Hematopoietic multipotent progenitor cell treated with erythropoietin and hydrocortisone succinate and interleukin-3 and kit ligand, for 6 days (in vitro differentiated cells): ENCODE measurements at regions not wholly inside any gene's neighbourhood (a gene's known extent, or its start where the extent isn't known, plus 50 kb on each side); places are given as distances from the start of the nearest gene placed in this dataset.
A peak's percentile ranks its signal among the peaks of the same experiment; 100 is the strongest.
"Not testable (repeated sequence)": the region's sequence is repeated elsewhere in the genome, so short reads cannot be mapped to it uniquely, and the experiment has no call there.

ENCODE experiments used
- DNase-seq: peaks from one replicate; pipeline ENCODE4 v3.0.0-alpha.2; 2015

DNA sequence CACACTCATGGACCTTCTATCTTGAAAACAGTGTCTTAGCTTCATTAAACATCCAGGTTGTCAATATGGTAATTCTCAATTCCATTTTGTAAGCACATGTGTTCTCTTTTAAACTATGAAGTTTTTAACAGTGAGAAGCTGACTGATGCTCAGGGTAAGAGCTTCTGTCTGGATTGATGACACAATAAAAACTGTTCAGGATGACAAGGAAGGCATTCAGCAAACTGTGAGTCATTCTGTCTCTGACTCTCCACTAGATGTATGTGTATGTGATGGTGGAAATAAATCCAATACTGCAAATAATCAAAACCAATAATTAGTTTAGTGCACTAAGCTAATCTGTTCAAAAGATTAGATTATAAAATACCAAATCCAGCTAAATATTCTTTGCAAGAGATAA lies 115.3 kb upstream of the ARX start:
- no peak for DNase-seq

DNA sequence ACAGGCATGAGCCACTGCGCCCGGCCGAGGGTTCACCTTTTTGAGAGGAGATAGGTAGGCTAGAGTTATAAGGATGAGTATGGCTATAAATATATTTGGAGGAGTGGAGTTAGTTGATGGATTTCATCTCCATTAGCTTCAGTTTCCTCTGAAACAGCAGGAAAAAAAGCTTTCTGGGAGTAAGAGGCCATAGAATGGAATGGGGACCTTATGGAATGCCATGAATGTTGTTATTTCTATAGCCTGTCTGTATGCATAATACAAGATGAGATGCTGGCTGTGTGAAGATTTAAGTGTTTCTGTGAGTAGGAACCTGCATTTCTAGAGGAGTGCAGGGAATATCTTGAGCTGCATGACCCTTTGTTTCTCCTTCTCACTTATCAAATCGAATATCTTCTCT lies 114.9 kb upstream of the ARX start:
- DNase-seq, result no peak

DNA sequence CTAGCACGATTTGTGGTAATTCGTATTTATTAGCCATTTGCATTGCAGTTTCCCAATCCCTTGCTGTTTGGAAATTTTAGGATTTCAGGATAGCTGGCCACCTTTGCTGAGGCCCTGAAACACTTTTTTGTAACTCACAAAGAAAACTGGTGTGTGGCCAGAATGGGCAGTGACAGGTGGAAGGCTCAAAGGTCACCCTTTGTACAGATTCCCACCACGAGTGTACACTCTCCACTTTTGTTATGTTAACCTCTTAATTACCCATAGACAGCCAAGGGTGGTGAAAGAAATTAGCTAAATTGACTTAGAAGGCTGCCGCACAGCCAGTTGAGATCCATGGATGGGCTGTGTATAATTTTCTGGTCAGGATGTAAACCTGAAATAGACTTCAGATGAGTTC lies 109.7 kb upstream of the ARX start:
- DNase-seq, result no peak

DNA sequence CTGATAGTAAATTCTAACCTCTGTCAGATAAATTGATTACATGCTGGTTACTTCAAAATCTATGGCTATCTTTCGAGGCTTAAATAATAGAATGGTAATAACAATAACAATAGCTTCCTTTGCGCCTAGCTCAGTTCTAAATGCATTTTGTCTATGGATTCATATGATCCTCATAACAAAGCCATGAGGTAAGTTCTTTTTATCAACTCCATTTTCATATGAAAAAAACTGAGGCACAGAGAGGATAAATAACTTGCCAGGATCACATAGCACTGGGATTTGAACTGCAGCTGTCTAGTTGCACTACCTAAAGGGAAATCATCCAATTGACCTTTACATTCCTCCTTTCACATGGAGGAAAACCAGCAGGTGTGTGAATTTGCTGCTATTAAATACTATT lies 108.6 kb upstream of the ARX start:
- no peak for DNase-seq

DNA sequence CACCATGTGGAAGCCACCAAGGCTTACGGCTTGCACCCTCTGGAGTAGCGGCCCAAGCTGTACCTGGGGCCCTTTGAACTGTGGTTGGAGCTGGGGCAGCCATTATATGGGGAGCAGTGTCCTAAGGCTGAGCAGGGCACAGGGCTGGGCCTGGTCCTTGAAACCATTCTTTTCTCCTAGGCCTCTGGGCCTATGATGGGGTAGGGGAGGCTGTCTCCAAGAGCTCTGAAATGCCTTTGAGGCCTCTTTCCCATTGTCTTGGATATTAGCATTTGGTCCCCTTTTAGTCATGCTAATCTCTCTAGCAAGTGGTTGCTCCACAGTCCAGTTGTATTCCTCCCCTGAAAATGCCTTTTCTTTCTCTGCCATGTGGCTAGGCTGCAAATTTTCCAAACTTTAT lies 96.4 kb upstream of the ARX start:
- no peak for DNase-seq

DNA sequence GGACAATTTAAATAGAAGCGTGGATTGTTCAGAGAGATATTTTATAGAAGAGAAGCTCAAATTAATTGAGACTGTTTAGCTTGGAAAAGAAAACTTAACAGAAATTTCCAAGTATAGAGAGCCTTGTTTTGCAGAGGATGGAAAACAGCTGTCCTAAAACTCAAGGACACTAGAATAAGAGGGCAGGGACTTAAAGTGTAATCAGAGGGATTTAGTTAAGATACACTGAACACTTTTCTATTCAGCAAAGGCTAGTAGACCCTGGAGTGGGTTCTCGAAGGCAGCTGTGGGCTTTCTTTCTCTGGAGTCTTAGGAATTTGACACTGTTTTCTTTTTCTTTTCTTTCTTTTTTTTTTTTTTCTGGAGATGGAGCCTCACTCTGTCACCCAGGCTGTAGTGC lies 92.7 kb upstream of the ARX start:
- DNase-seq, result no peak

DNA sequence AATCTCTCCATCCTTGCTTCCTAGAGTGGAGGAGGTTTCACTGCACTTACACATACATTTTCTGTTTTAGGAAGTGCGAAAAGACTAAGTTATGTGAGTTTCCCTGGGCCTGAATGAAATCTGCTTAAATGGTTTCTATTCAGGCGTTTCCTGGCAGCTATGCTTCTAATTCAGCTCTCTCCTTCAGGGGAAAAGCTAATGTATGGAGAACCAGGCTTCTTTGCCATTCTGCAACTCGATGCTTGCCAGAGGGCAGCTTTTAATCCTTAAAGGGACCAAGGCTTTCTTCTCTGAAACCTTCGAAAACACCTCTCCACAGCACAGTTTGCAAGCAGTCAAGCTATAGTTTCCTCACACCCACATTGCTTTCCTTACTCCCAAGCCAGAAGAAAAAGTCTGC lies 89.5 kb upstream of the ARX start:
- no peak for DNase-seq

DNA sequence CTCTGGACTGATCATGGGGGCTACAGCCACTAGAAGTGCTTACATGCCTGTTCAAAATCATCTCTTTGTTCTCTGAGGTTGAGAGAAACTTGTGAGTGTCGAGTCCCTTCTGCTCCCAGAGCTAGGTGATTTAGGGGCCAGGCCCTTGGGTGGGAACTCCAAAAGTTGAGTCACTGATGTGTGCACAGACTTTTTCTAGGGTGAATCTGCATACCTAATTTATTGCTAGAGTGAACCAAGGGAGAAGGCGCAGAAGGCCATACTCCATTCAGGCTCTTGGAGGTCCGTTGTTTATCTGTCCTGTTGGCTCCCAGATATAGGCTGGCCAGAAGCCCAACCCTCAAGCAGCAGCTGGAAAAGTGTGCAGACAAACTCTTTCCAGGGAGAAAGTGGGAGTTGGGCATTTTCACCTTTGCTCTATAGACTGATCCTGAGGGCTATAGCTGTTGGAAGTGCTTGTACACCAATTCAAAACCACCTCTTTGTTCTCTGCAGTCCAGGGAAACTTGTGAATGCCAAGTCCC lies 80.8 kb upstream of the ARX start:
- DNase-seq, result no peak

DNA sequence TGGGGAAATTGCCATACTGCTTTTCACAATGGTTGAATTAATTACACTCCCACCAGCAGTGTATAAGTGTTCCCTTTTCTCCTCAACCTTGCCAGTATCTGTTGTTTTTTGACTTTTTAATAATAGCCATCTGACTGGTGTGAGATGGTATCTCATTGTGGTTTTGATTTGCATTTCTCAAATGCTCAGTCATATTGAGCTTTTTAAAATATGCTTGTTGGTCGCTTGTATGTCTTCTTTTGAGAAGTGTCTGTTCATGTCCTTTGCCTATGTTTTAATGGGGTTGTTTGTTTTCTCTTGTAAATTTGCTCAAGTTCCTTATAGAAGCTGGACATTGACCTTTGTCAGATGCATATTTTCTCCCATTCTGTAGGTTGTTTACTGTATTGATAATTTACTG lies 75.4 kb upstream of the ARX start:
- DNase-seq, result not testable (repeated sequence)

DNA sequence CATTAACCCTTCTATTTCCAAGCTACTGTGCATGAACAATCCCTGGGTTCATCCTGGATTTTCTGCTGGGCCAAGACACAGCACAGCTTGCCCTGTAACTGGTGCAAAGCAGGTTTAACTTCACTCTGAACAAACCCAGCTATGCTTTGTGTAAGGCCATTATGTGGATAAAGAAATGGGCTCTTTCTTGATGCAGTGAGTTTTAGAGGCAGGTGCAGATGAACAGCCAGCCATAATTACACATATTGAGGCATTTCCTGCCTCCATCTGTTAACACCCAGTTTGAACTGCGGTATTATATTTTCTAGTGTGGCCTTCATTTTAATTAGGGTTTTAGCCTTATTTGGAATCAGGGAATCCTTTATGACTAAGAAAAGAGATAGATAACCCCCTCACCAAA lies 68.7 kb upstream of the ARX start:
- no peak for DNase-seq

DNA sequence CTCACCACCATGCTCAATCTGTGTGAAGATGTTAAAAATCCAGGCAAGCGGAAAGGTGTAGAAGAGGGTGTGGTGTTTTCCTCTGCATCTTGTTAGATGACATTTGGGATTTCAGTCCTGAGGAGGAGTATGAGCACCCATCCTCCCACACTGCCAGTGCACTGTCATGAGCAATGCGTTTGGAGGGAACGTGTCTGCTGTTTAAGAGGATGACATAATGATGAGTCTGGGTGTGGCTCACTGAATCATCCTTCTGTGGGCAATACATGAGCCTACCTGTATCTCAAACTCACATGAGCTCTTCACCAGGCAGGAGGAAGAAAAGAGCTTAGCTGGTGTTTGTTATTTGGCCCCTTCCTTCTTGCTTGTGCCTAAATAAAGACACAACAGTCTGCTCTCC lies 67.9 kb upstream of the ARX start:
- no peak for DNase-seq

DNA sequence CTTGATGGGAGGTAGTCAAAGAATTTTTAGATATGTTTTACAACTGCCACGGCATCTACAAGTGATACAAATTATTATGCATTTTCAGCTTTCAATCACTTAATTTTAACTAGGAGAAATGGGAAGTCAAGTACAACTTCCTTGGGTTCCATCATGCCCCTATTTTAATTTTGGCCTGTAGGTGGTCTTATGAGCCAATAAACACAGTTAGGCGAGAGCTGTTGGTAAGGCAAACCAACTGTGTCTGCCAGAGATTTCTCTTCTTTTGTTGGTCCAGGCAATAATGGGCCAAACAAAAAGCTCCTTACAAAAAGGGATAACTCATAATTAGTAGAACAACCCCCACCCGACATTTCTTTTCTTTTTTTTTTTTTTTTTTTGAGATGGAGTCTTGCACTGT lies 63.3 kb upstream of the ARX start:
- no peak for DNase-seq

DNA sequence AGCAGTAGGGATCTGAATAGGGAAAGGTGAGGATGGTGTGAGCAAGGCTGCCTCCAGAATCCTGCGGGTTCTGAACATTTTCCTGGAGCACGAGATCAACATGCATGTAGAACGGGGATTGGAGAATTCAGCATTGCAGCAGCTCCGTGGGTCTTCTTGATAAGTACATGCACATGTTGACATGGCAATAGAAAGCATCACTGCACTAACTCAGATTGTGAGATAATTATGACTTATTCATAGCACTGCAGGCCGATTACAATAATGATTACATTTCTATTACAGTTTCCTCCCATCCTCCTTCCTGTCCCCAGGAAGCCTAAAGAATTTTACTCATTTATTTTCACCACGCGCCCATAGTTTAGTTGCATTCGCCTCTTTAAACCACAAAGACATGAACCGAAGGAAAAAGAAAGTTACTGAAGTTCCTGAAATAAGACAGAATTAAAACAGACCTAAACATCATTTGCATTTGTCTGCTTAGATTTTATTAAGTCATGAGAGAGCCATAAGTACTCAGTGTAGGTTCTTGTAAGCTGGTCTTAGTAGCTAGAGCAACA lies 61.3 kb upstream of the ARX start:
- DNase-seq, result no peak

DNA sequence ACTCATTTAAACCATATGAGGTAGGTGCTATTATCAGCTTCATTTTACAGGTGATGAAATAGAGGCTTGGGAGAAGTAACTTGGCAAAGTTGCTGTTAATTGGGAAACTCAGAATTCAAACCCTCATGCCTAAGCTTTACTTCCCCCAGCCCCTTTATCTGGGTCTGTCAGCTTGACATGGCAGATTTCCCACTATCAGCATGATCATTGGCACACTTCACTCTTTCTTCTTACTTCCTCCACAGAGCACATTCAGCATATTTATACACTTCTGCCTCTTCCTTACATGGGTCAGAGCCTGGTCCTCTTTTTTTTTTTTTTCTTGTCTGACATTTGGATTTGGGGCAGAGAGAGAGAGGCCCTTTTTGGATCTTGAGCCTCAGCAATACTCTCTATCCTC lies 56.5 kb upstream of the ARX start:
- DNase-seq, result peak; percentile 65

DNA sequence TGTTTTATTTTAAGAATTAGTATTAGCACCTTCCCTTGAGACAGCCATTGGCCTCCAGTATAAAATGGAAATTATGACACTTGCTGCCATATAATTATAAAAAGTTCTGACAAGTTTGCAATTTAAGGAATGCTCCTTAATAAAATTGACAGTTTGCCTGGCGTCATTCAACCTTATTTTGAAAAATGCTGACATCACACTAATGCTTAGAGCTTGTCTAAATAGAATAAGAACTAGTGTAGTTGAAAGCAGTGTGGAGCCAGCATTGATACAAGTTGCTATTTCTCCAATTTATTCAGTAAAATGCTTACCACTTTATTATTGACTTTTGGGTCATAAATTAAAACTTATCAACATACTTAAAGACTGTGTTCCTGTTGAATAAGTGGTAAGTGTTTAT lies 54.3 kb upstream of the ARX start:
- no peak for DNase-seq

DNA sequence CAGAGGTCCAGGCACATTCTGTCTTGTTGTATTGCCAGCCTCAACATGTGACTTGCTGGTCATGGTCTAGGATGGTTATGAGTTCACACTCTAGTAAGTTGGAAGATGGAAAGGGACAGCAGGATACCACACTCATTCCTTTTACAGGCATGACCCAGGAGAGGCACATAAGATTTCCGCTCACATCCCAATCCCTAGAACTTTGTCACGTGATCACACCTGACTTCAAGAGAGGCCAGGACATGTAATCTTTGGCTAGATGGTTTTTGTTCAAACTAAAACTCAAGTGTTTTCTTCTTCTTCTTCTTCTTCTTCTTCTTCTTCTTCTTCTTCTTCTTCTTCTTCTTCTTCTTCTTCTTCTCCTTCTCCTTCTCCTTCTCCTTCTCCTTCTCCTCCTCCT lies 53.4 kb upstream of the ARX start:
- no peak for DNase-seq

DNA sequence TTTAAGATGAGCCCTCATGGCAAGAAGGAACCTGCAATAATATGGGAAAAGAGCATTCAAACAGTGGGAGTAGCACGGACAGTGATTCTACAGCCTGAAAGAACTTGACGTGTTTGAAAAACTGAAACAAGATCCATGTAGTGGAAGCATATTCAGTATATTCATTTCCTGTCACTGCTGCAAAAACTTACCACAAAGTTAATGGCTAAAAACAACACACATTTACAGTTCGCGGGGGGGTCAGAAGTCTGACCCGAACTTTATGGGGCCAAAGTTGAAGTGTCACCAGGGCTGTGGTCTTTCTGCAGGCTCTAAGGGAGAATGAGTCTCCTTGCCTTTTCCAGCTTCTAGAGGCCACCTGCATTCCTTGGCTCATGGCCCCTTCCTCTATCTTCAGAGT lies 52.6 kb upstream of the ARX start:
- no peak for DNase-seq

DNA sequence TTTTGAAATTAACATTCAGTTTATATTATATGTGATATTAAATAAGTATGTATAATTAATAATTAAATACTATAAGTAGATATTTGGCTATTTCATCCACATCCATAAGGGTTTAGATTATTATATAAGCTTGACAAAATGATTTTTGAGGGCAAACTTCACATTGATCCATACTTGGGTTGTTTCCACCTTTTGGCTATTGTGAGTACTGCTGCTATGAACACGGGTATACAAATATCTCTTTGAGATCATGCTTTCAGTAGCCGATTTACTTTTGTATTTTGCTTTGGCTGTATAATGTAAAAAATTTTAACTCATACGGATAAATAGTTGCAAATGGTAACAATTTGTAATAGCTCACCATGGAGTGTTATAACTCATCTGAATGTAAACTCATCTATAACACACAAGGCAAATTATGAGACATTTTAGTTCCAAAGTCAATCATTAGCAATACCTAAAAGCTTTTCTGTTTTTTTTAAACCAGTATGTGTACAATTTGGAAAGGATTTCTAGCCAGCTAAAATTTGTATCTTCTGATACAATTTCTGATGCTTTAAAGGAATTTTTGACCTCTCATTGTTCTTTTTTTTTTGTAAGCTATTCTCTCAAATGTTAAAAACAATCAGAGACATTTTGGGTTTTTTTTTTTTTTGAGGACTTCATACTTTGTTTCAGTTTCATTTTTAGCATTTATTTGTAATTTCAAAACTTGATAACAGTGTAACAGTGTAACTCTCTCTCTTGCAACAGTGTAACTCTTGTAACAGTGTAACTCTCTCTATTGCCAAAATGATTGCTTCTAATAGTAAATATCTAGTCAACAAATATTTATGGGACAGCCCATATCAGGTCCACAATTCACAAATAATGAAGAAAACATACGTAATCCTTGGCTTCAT lies 51.8 kb upstream of the ARX start:
- DNase-seq, result no peak

DNA sequence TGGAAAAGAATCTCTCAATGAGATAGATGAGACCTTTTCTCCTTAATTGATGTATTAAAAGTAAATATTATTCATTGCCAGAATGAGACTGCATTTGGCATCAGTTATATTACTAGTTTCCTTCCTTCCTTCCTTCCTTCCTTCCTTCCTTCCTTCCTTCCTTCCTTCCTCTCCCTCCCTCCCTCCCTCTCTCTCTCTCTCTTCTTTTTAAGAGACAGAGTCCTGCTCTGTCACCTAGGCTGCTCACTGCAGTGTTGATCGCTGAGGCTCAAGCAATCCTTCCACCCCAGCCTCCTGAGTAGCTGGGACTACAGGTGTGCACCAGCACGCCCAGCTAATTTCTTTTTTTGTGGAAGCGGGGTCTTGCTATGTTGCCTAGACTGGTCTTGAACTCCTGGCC lies 50.4 kb upstream of the ARX start:
- DNase-seq, result no peak
